Breast epithelium (tissue), 4 donors: ENCODE measurements at regions not wholly inside any gene's neighbourhood (a gene's known extent, or its start where the extent isn't known, plus 50 kb on each side); places are given as distances from the start of the nearest gene placed in this dataset.

Source experiments
- DNase-seq, 2 donors: peaks; one replicate each; pipeline ENCODE4 v3.0.0-alpha.2; 2019; ENCODE audit warnings: low spot score in 2 of 2
- H3K27ac ChIP-seq, 2 donors: fragments of 200-600 bp; sonication (generic) in 1 of 2; one replicate each; pipeline ENCODE4 v1.5.1; 2016 to 2019; ENCODE audit warnings: mild to moderate bottlenecking in 1 of 2
- H3K27me3 ChIP-seq, 2 donors: fragments of 200-600 bp; sonication (generic) in 1 of 2; one replicate each; pipeline versions ENCODE4 v1.5.1 to v1.6.0; 2017 to 2019; ENCODE audit warnings: control low read depth in 1 of 2, mild to moderate bottlenecking in 1 of 2
- H3K36me3 ChIP-seq: fragments of 200-600 bp; one replicate; pipeline ENCODE4 v1.5.1; 2019
- H3K4me1 ChIP-seq, 2 donors: fragments of 200-600 bp; sonication (generic); one replicate each; pipeline ENCODE4 v1.5.1; 2016 to 2019; ENCODE audit warnings: control low read depth in 1 of 2
- H3K4me3 ChIP-seq, 3 donors: fragments of 200-600 bp; sonication (generic); 1 replicate in 2 of 3; 2 replicates in 1 of 3; pipeline ENCODE4 v1.5.1; 2016 to 2019; ENCODE audit warnings: mild to moderate bottlenecking in 3 of 3, moderate library complexity in 2 of 3
- H3K9me3 ChIP-seq, 2 donors: fragments of 200-600 bp; sonication (generic) in 1 of 2; one replicate each; pipeline ENCODE4 v1.5.1; 2016 to 2019; ENCODE audit warnings: control low read depth in 1 of 2
- POLR2A ChIP-seq: fragments of 450-650 bp; IDR thresholded peaks from one replicate; pipeline ENCODE4 v1.6.1; 2016; ENCODE audit warnings: antibody characterized with exemption, mild to moderate bottlenecking, moderate library complexity
- POLR2AphosphoS5 ChIP-seq, 3 donors: sonication (generic); formaldehyde crosslinking; IDR thresholded peaks; one replicate each; pipeline ENCODE4 v1.6.1; 2017; ENCODE audit warnings: antibody characterized with exemption in 3 of 3
- intact Hi-C: fragments of 100-400 bp; cut with DNase I; formaldehyde crosslinking; loops from one replicate; pipeline ENCODE4 v1.15.1; 2023; ENCODE audit warnings: low total_unique reads
- TF ChIP-seq, protein P1 (sequence below), 3 donors: fragments of 450-650 bp; IDR thresholded peaks; one replicate each; pipeline ENCODE4 v1.5.1; 2016 to 2017; ENCODE audit warnings: antibody characterized with exemption in 3 of 3, mild to moderate bottlenecking in 3 of 3, moderate library complexity in 3 of 3

GRCh38 chr4:160251522-160252170 is 1148.8 kb downstream of the RAPGEF2 start:
- Histone ChIP-seq H3K9me3 (no peaks in the 10 kb centered on the region), H3K27me3 (no peaks in the 10 kb centered on the region), H3K27ac (no peak overlapping the region), H3K4me3 (no peak overlapping the region), H3K36me3 (no peaks in the 10 kb centered on the region), H3K4me1 (no peaks in the 10 kb centered on the region)
- intact Hi-C loops, result no loop called here
- TF ChIP-seq POLR2A, result no peak
- TF ChIP-seq, protein P1, sequence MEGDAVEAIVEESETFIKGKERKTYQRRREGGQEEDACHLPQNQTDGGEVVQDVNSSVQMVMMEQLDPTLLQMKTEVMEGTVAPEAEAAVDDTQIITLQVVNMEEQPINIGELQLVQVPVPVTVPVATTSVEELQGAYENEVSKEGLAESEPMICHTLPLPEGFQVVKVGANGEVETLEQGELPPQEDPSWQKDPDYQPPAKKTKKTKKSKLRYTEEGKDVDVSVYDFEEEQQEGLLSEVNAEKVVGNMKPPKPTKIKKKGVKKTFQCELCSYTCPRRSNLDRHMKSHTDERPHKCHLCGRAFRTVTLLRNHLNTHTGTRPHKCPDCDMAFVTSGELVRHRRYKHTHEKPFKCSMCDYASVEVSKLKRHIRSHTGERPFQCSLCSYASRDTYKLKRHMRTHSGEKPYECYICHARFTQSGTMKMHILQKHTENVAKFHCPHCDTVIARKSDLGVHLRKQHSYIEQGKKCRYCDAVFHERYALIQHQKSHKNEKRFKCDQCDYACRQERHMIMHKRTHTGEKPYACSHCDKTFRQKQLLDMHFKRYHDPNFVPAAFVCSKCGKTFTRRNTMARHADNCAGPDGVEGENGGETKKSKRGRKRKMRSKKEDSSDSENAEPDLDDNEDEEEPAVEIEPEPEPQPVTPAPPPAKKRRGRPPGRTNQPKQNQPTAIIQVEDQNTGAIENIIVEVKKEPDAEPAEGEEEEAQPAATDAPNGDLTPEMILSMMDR (IDR thresholded peaks at IDR 0.05), result no peak
- no peak for TF ChIP-seq POLR2AphosphoS5 (IDR thresholded peaks at IDR 0.05)
- no peak for DNase-seq

DNA sequence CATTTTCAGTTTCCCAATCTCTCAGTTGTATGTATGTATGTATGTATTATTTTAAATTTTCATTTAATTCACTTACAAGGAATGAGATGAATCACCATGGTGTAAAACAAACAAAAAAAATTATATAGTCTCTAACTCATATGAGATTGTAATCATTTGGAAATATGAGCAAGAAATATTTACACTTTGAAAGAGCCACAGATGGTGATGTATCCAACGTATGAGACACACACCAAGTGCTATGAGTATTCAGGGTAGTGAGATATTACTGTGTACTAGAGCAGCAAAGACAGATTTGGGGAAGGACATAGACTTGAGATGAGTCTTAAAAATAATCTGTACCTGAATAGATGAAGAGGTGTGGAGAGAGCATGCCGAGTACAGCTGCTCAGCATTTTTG is 1154.4 kb downstream of the RAPGEF2 start:
- intact Hi-C loops, result no loop called here
- Histone ChIP-seq H3K4me1 (no peaks in the 10 kb centered on the region), H3K9me3 (no peaks in the 10 kb centered on the region), H3K36me3 (no peaks in the 10 kb centered on the region), H3K27ac (no peak overlapping the region), H3K27me3 (no peaks in the 10 kb centered on the region), H3K4me3 (no peak overlapping the region)
- no peak for DNase-seq
- TF ChIP-seq POLR2A (no peak), POLR2AphosphoS5 (IDR thresholded peaks at IDR 0.05) (no peak)
- TF ChIP-seq, protein P1 (IDR thresholded peaks at IDR 0.05), result no peak

DNA sequence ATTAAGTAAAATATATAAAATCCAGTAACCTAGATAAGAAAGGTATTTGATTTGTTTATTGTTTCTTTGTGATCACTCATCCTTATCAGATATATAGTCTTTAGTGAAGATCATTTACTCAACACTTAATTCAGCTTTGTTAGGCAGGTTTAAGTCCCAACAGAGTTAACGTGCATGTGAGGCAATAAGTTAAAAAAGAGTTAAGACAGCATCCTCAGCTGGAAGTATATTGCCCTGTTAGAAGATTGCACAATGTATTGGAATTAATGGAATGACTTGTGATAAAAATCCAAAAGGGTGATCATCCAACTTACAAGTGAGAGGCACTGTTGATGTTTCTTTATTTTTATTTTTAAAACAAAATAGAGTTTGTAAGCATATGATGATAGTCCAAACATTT is 1162.1 kb downstream of the RAPGEF2 start:
- TF ChIP-seq, protein P1 (IDR thresholded peaks at IDR 0.05), result no peak
- TF ChIP-seq POLR2A, result no peak
- TF ChIP-seq POLR2AphosphoS5 (IDR thresholded peaks at IDR 0.05), result no peak
- intact Hi-C loops, result no loop called here
- no peaks in the 10 kb centered on the region for H3K27me3 ChIP-seq
- H3K4me3 ChIP-seq, result no peak overlapping the region
- no peaks in the 10 kb centered on the region for H3K36me3 ChIP-seq
- no peak overlapping the region for H3K27ac ChIP-seq
- H3K9me3 ChIP-seq, result no peaks in the 10 kb centered on the region
- H3K4me1 ChIP-seq, result no peaks in the 10 kb centered on the region
- no peak for DNase-seq

DNA sequence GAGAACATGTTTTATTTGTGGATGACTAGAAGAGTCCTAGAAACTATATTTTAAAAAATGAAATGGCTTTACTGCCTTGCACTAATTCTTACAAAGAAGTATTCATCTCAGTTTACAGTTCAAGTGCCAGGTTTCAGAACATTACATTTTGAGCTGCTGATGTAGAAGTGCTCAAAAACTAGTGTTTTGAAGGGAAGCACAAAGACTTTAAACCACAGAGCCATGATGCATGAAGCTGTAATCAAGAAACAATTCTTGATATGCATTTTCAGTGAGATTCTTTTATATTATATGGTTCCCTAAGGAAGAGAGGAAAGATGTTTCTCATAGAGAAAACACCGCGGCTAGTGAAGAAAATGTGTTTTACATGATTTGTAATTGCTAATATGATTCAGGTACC is 1163.0 kb downstream of the RAPGEF2 start:
- Histone ChIP-seq H3K4me3 (no peak overlapping the region), H3K27me3 (no peaks in the 10 kb centered on the region), H3K4me1 (no peaks in the 10 kb centered on the region), H3K9me3 (peaks cover 0 to 3% of the 10 kb centered on the region in 2 donors), H3K36me3 (no peaks in the 10 kb centered on the region), H3K27ac (no peak overlapping the region)
- no peak for DNase-seq
- intact Hi-C loops, result no loop called here
- TF ChIP-seq POLR2A (no peak), POLR2AphosphoS5 (IDR thresholded peaks at IDR 0.05) (no peak)
- TF ChIP-seq, protein P1 (IDR thresholded peaks at IDR 0.05), result no peak

DNA sequence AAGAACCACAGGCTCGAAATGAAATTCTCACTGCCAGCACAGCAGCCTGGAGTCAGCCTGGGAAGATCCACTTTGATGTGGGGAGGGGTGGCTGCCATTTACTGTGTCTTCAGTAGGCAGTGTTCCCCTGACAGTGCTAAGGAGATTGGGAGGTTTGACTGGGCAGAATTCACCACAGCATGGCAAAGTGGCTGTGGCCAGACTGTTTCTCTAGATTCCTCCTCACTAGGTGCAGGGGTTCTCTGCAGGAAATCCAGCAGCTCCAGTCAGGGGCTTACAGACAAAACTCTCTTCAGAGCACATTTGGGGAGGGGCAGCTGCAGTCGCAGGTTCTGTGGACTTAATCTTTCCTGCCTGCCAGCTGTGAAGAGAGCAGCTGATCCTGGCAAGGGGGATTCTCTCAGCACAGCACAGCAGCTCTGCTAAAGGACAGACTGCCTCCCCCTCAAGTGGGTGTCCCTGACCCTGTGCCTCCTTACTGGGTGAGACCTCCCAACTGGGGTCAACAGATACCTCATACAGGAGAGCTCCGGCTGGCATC is 1174.0 kb downstream of the RAPGEF2 start:
- intact Hi-C loops, result no loop called here

More for the DNA sequence above, 1174.0 kb downstream of the RAPGEF2 start:
- no peak for TF ChIP-seq POLR2AphosphoS5 (IDR thresholded peaks at IDR 0.05)
- TF ChIP-seq POLR2A, result no peak
- TF ChIP-seq, protein P1 (IDR thresholded peaks at IDR 0.05), result no peak
- Histone ChIP-seq H3K4me1 (no peaks in the 10 kb centered on the region), H3K9me3 (peaks cover 2 to 35% of the 10 kb centered on the region in 2 donors), H3K27ac (no peak overlapping the region), H3K36me3 (no peaks in the 10 kb centered on the region), H3K27me3 (no peaks in the 10 kb centered on the region), H3K4me3 (no peak overlapping the region)
- no peak for DNase-seq
